H9 (cell line): ENCODE measurements at regions not wholly inside any gene's neighbourhood (a gene's known extent, or its start where the extent isn't known, plus 50 kb on each side); places are given as distances from the start of the nearest gene placed in this dataset.

Experiments used
- DNase-seq: peaks from one replicate; pipeline ENCODE4 v3.0.0-alpha.2; 2017
- H2AFZ ChIP-seq: one replicate; pipeline ENCODE4 v1.6.1; 2013; ENCODE audit warnings: mild to moderate bottlenecking, low read length, control low read depth, moderate library complexity
- H2AK5ac ChIP-seq: 2 replicates; pipeline ENCODE4 v1.6.1; 2013; ENCODE audit warnings: low read length, control low read depth, mixed read lengths; ENCODE audit not compliant: insufficient read length
- H2BK120ac ChIP-seq: one replicate; pipeline ENCODE4 v1.6.1; 2013; ENCODE audit warnings: low read depth, mild to moderate bottlenecking, low read length, control low read depth, inconsistent platforms; ENCODE audit not compliant: poor library complexity, severe bottlenecking
- H2BK12ac ChIP-seq: 2 replicates; pipeline ENCODE4 v1.6.1; 2013; ENCODE audit warnings: low read length, control low read depth, mixed read lengths, low read depth; ENCODE audit not compliant: insufficient read length
- H2BK15ac ChIP-seq: 2 replicates; pipeline ENCODE4 v1.6.1; 2013; ENCODE audit warnings: low read depth, low read length, control low read depth
- H2BK20ac ChIP-seq: one replicate; pipeline ENCODE4 v1.6.1; 2013; ENCODE audit warnings: low read depth, mild to moderate bottlenecking, low read length, control low read depth, inconsistent platforms; ENCODE audit not compliant: poor library complexity, severe bottlenecking
- H2BK5ac ChIP-seq: 2 replicates; pipeline ENCODE4 v1.6.1; 2013; ENCODE audit warnings: low read length, control low read depth, mixed read lengths; ENCODE audit not compliant: insufficient read length
- H3K14ac ChIP-seq: 2 replicates; pipeline ENCODE4 v1.6.1; 2013; ENCODE audit warnings: low read length, control low read depth; ENCODE audit not compliant: insufficient read depth
- H3K18ac ChIP-seq: 2 replicates; pipeline ENCODE4 v1.6.1; 2013; ENCODE audit warnings: low read depth, mild to moderate bottlenecking, mixed read lengths, low read length, control low read depth; ENCODE audit not compliant: insufficient read length
- H3K23ac ChIP-seq: 2 replicates; pipeline ENCODE4 v1.6.1; 2013; ENCODE audit warnings: low read length, control low read depth, mixed read lengths, low read depth; ENCODE audit not compliant: insufficient read length
- H3K23me2 ChIP-seq: 2 replicates; pipeline ENCODE4 v1.6.1; 2013; ENCODE audit warnings: low read depth, mild to moderate bottlenecking, mixed read lengths, low read length, control low read depth; ENCODE audit not compliant: insufficient read length, poor library complexity, severe bottlenecking
- H3K27ac ChIP-seq: 2 replicates; pipeline ENCODE4 v1.5.1; 2013; ENCODE audit warnings: low read length, control low read depth, mixed read lengths, low read depth; ENCODE audit not compliant: insufficient read length
- H3K27me3 ChIP-seq: 2 replicates; pipeline ENCODE4 v1.6.1; 2013; ENCODE audit warnings: low read length, control low read depth, inconsistent platforms; ENCODE audit not compliant: insufficient read depth
- H3K4ac ChIP-seq: 2 replicates; pipeline ENCODE4 v1.6.1; 2013; ENCODE audit warnings: low read depth, mild to moderate bottlenecking, control low read depth, inconsistent platforms, low read length, moderate library complexity
- H3K4me1 ChIP-seq: 2 replicates; pipeline ENCODE4 v1.6.1; 2013; ENCODE audit warnings: low read length, control low read depth, inconsistent platforms; ENCODE audit not compliant: insufficient read depth
- H3K4me2 ChIP-seq: 2 replicates; pipeline ENCODE4 v1.6.1; 2013; ENCODE audit warnings: low read length, control low read depth, mixed read lengths; ENCODE audit not compliant: insufficient read length, insufficient read depth
- H3K56ac ChIP-seq: 2 replicates; pipeline ENCODE4 v1.6.1; 2013; ENCODE audit warnings: low read depth, mild to moderate bottlenecking, mixed read lengths, low read length, control low read depth; ENCODE audit not compliant: insufficient read length
- H3K79me1 ChIP-seq: 2 replicates; pipeline ENCODE4 v1.6.1; 2013; ENCODE audit warnings: low read depth, mild to moderate bottlenecking, moderate library complexity, low read length, control low read depth, inconsistent platforms; ENCODE audit not compliant: insufficient read depth, poor library complexity, severe bottlenecking
- H3K79me2 ChIP-seq: 2 replicates; pipeline ENCODE4 v1.6.1; 2013; ENCODE audit warnings: low read length, control low read depth, inconsistent platforms; ENCODE audit not compliant: insufficient read depth
- H3K9ac ChIP-seq: 2 replicates; pipeline ENCODE4 v1.6.1; 2013; ENCODE audit warnings: low read length, control low read depth, mixed read lengths; ENCODE audit not compliant: insufficient read length; ENCODE audit errors: extremely low read depth
- H3K9me3 ChIP-seq: one replicate; pipeline ENCODE4 v1.6.1; 2013; ENCODE audit warnings: low read depth, low read length, inconsistent platforms; ENCODE audit not compliant: control insufficient read depth
- H3T11ph ChIP-seq: one replicate; pipeline ENCODE4 v1.6.1; 2013; ENCODE audit warnings: mild to moderate bottlenecking, low read length, control low read depth, inconsistent platforms
- H4K20me1 ChIP-seq: one replicate; pipeline ENCODE4 v1.6.1; 2013; ENCODE audit not compliant: control insufficient read depth, insufficient read length, insufficient read depth
- H4K5ac ChIP-seq: 2 replicates; pipeline ENCODE4 v1.6.1; 2013; ENCODE audit warnings: low read depth, mild to moderate bottlenecking, mixed read lengths, low read length, control low read depth; ENCODE audit not compliant: insufficient read length
- H4K8ac ChIP-seq: replicated peaks from 2 replicates; pipeline ENCODE4 v1.6.1; 2013; ENCODE audit warnings: low read length, control low read depth, mixed read lengths, low read depth; ENCODE audit not compliant: insufficient read length
- H4K91ac ChIP-seq: 2 replicates; pipeline ENCODE4 v1.6.1; 2013; ENCODE audit warnings: low read depth, mild to moderate bottlenecking, moderate library complexity, mixed read lengths, low read length, control low read depth; ENCODE audit not compliant: insufficient read length
- H3K27ac Mint-ChIP-seq, 3 experiments: 2 replicates in 2 of 3; 3 replicates in 1 of 3; pipeline ENCODE4 v1.8.0; 2020 to 2021; ENCODE audit warnings: mixed read lengths in 3 of 3, mild to moderate bottlenecking in 1 of 3, moderate library complexity in 1 of 3
- H3K27me3 Mint-ChIP-seq: 2 replicates; pipeline ENCODE4 v1.8.0; 2021; ENCODE audit warnings: low read depth, mild to moderate bottlenecking, moderate library complexity, mixed read lengths
- H3K36me3 Mint-ChIP-seq, 3 experiments: 2 replicates in 2 of 3; 3 replicates in 1 of 3; pipeline ENCODE4 v1.8.0; 2020 to 2021; ENCODE audit warnings: low read depth in 3 of 3, mixed read lengths in 3 of 3; ENCODE audit not compliant: insufficient read depth in 1 of 3
- H3K4me1 Mint-ChIP-seq, 2 experiments: 2 replicates each; pipeline ENCODE4 v1.8.0; 2020; ENCODE audit warnings: mixed read lengths in 2 of 2
- H3K4me3 Mint-ChIP-seq, 2 experiments: 2 replicates in 1 of 2; 3 replicates in 1 of 2; pipeline ENCODE4 v1.8.0; 2020 to 2021; ENCODE audit warnings: mild to moderate bottlenecking in 2 of 2, mixed read lengths in 2 of 2, moderate library complexity in 1 of 2
- H3K9me3 Mint-ChIP-seq, 2 experiments: 2 replicates in 1 of 2; 3 replicates in 1 of 2; pipeline ENCODE4 v1.8.0; 2020; ENCODE audit warnings: mild to moderate bottlenecking in 2 of 2, mixed read lengths in 2 of 2, moderate library complexity in 1 of 2
- WGBS: extraction: QIAGEN DNeasy Blood & Tissue Kit; methylation state at CpG from one replicate; pipeline ENCODE4 v1.1.7; 2013; ENCODE audit warnings: missing lambda C conversion rate, low lambda C conversion rate, mixed read lengths; ENCODE audit not compliant: insufficient read length; ENCODE audit errors: extremely low coverage; 5-methylcytosine and 5-hydroxymethylcytosine counted together
- TF ChIP-seq, protein P1 (sequence below): fragments of 200-600 bp; sonication (generic); conservative IDR thresholded peaks from 3 replicates; pipeline ENCODE4 v1.8.0; 2021; ENCODE audit warnings: antibody characterized with exemption, mild to moderate bottlenecking

DNA sequence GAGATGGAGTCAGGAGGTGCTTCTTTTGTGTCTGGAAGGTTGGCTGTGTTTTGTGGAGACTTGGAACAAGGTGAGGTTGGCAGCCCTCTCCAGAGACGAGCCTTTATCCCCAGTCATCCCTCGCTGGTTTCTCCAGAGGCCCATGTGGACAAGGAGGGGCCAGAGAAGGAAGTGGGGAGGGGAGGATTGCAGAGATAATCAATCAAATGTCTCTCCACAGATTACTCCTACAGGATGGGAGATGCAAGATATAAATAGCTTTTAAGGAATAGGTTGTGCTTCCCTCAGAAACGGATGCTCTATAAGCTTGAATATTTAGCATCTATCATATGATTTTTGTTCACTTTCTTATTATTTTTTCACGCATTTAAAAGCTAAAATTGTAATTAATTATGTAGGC, 70.4 kb upstream of the VWDE start:
- no peak overlapping the region for H2AK5ac ChIP-seq

More for the DNA sequence above, 70.4 kb upstream of the VWDE start:
- H2AFZ ChIP-seq, result no peak overlapping the region
- Mint-ChIP-seq H3K27me3 (no peaks in the 10 kb centered on the region), H3K36me3 (no peaks in the 10 kb centered on the region), H3K27ac (no peak overlapping the region), H3K4me1 (peaks cover 6 to 8% of the 10 kb centered on the region in 2 experiments), H3K4me3 (no peak overlapping the region), H3K9me3 (no peaks in the 10 kb centered on the region)
- H3K27me3 ChIP-seq, result no peaks in the 10 kb centered on the region
- no peaks in the 10 kb centered on the region for H3K79me1 ChIP-seq
- no peaks in the 10 kb centered on the region for H3K79me2 ChIP-seq
- H2BK120ac ChIP-seq, result no peak overlapping the region
- H4K5ac ChIP-seq, result no peak overlapping the region
- H3K27ac ChIP-seq, result no peak overlapping the region
- no peak overlapping the region for H3K14ac ChIP-seq
- H3K18ac ChIP-seq, result no peak overlapping the region
- H3K23ac ChIP-seq, result no peak overlapping the region
- H3K56ac ChIP-seq, result no peak overlapping the region
- H3K23me2 ChIP-seq, result no peaks in the 10 kb centered on the region
- TF ChIP-seq, protein P1, sequence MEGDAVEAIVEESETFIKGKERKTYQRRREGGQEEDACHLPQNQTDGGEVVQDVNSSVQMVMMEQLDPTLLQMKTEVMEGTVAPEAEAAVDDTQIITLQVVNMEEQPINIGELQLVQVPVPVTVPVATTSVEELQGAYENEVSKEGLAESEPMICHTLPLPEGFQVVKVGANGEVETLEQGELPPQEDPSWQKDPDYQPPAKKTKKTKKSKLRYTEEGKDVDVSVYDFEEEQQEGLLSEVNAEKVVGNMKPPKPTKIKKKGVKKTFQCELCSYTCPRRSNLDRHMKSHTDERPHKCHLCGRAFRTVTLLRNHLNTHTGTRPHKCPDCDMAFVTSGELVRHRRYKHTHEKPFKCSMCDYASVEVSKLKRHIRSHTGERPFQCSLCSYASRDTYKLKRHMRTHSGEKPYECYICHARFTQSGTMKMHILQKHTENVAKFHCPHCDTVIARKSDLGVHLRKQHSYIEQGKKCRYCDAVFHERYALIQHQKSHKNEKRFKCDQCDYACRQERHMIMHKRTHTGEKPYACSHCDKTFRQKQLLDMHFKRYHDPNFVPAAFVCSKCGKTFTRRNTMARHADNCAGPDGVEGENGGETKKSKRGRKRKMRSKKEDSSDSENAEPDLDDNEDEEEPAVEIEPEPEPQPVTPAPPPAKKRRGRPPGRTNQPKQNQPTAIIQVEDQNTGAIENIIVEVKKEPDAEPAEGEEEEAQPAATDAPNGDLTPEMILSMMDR, result no peak
- DNase-seq, result no peak
- H2BK12ac ChIP-seq, result no peak overlapping the region
- H4K91ac ChIP-seq, result no peak overlapping the region
- H3K4ac ChIP-seq, result no peak overlapping the region
- H3K9me3 ChIP-seq, result no peaks in the 10 kb centered on the region
- H3T11ph ChIP-seq, result no peak overlapping the region
- no peak overlapping the region for H2BK15ac ChIP-seq
- H3K4me2 ChIP-seq, result no peak overlapping the region
- no peak overlapping the region for H3K9ac ChIP-seq
- no peak overlapping the region for H2BK20ac ChIP-seq
- WGBS, result no CpG with 5 or more reads among the region's 4 CpGs
- no peaks in the 10 kb centered on the region for H4K20me1 ChIP-seq
- H2BK5ac ChIP-seq, result no peak overlapping the region
- H4K8ac ChIP-seq, result no peak overlapping the region
- H3K4me1 ChIP-seq, result no peaks in the 10 kb centered on the region
